GM23338 (cell line): ENCODE measurements at regions not wholly inside any gene's neighbourhood (a gene's known extent, or its start where the extent isn't known, plus 50 kb on each side); places are given as distances from the start of the nearest gene placed in this dataset.
A peak's percentile ranks its signal among the peaks of the same experiment; 100 is the strongest.
"Not testable (repeated sequence)": the region's sequence is repeated elsewhere in the genome, so short reads cannot be mapped to it uniquely, and the experiment has no call there.

Experiments
- ATAC-seq: fragments of 200-7000 bp; cut with Tn5 transposase; 3 replicates; pipeline ENCODE4 v1.9.1; 2020
- DNase-seq: peaks from one replicate; pipeline ENCODE4 v3.0.0-alpha.2; 2015; ENCODE audit warnings: low spot score
- H2AFZ ChIP-seq: fragments of 200-600 bp; sonication (generic); 2 replicates; pipeline ENCODE4 v1.8.0; 2016; ENCODE audit warnings: antibody characterized with exemption, mild to moderate bottlenecking, moderate library complexity
- H3F3A ChIP-seq: fragments of 200-600 bp; sonication (generic); replicated peaks from 2 replicates; pipeline ENCODE4 v1.8.0; 2017; ENCODE audit warnings: antibody characterized with exemption, mixed run types, low read depth
- H3K27ac ChIP-seq: fragments of 200-600 bp; sonication (generic); 2 replicates; pipeline ENCODE4 v1.6.1; 2016; ENCODE audit warnings: low read depth
- H3K27me3 ChIP-seq: fragments of 200-600 bp; sonication (generic); 2 replicates; pipeline ENCODE4 v1.8.0; 2016; ENCODE audit warnings: mild to moderate bottlenecking, mixed run types, moderate library complexity; ENCODE audit not compliant: insufficient read depth
- H3K36me3 ChIP-seq: fragments of 200-600 bp; sonication (generic); 2 replicates; pipeline ENCODE4 v1.8.0; 2016; ENCODE audit warnings: mild to moderate bottlenecking; ENCODE audit not compliant: insufficient read depth
- H3K4me1 ChIP-seq: fragments of 200-600 bp; sonication (generic); 2 replicates; pipeline ENCODE4 v1.8.0; 2016; ENCODE audit warnings: mild to moderate bottlenecking, moderate library complexity; ENCODE audit not compliant: insufficient read depth
- H3K4me2 ChIP-seq: fragments of 200-600 bp; sonication (generic); 2 replicates; pipeline ENCODE4 v1.7.1; 2017; ENCODE audit warnings: mixed run types
- H3K4me3 ChIP-seq: fragments of 200-600 bp; sonication (generic); 2 replicates; pipeline ENCODE4 v1.6.1; 2016; ENCODE audit warnings: mixed run types
- H3K79me2 ChIP-seq: fragments of 200-600 bp; sonication (generic); replicated peaks from 2 replicates; pipeline ENCODE4 v1.8.0; 2017; ENCODE audit warnings: mild to moderate bottlenecking; ENCODE audit not compliant: insufficient read depth
- H3K9me2 ChIP-seq: fragments of 200-600 bp; sonication (generic); 2 replicates; pipeline ENCODE4 v1.8.0; 2017; ENCODE audit not compliant: insufficient read depth
- H4K20me1 ChIP-seq: fragments of 200-600 bp; sonication (generic); replicated peaks from 2 replicates; pipeline ENCODE4 v1.8.0; 2017; ENCODE audit warnings: mild to moderate bottlenecking; ENCODE audit not compliant: insufficient read depth
- H3K27ac Mint-ChIP-seq: 2 replicates; pipeline ENCODE4 v1.8.0; 2020; ENCODE audit warnings: inconsistent platforms, mild to moderate bottlenecking, moderate library complexity, mixed read lengths
- H3K27me3 Mint-ChIP-seq: 3 replicates; pipeline ENCODE4 v1.8.0; 2022; ENCODE audit warnings: low read depth, mild to moderate bottlenecking, moderate library complexity, mixed read lengths, inconsistent platforms; ENCODE audit not compliant: insufficient read depth, poor library complexity
- H3K36me3 Mint-ChIP-seq: 3 replicates; pipeline ENCODE4 v1.8.0; 2021; ENCODE audit warnings: low read depth, mild to moderate bottlenecking, inconsistent platforms, moderate library complexity, mixed read lengths
- H3K4me1 Mint-ChIP-seq: 3 replicates; pipeline ENCODE4 v1.8.0; 2020; ENCODE audit warnings: mild to moderate bottlenecking, inconsistent platforms, mixed read lengths
- H3K4me3 Mint-ChIP-seq: 3 replicates; pipeline ENCODE4 v1.8.0; 2021; ENCODE audit warnings: moderate library complexity, mild to moderate bottlenecking, inconsistent platforms, mixed read lengths
- H3K9me3 Mint-ChIP-seq: 3 replicates; pipeline ENCODE4 v1.8.0; 2020; ENCODE audit warnings: moderate library complexity, mild to moderate bottlenecking, inconsistent platforms, mixed read lengths
- CREB1 ChIP-seq: fragments of 250-450 bp; sonication (Bioruptor Pico); IDR thresholded peaks from 2 replicates; pipeline ENCODE4 v1.5.0; 2020; ENCODE audit warnings: low read depth, mild to moderate bottlenecking, moderate library complexity
- EZH2 ChIP-seq: fragments of 200-600 bp; sonication (generic); IDR thresholded peaks from one replicate; pipeline ENCODE4 v1.8.0; 2017; ENCODE audit warnings: antibody characterized with exemption, mild to moderate bottlenecking, low read depth; ENCODE audit not compliant: unreplicated experiment
- EZH2phosphoT487 ChIP-seq: fragments of 200-600 bp; sonication (generic); IDR thresholded peaks from one replicate; pipeline ENCODE4 v1.8.1; 2018; ENCODE audit warnings: antibody characterized with exemption; ENCODE audit not compliant: unreplicated experiment
- JUNB ChIP-seq: IDR thresholded peaks from one replicate; pipeline ENCODE4 v1.6.1; 2016; ENCODE audit warnings: antibody characterized with exemption; ENCODE audit not compliant: unreplicated experiment
- NANOG ChIP-seq: IDR thresholded peaks from 2 replicates; pipeline ENCODE4 v1.6.1; 2016; ENCODE audit warnings: antibody characterized with exemption, borderline replicate concordance
- STAT1 ChIP-seq: IDR thresholded peaks from one replicate; pipeline ENCODE4 v1.6.1; 2016; ENCODE audit warnings: antibody characterized with exemption; ENCODE audit not compliant: unreplicated experiment
- ZNF114 ChIP-seq: fragments of 250-450 bp; sonication (Bioruptor Pico); IDR thresholded peaks from 2 replicates; pipeline ENCODE4 v1.5.0; 2020; ENCODE audit warnings: mild to moderate bottlenecking, moderate library complexity
- ZNF331 ChIP-seq: fragments of 250-450 bp; sonication (Bioruptor Pico); IDR thresholded peaks from 2 replicates; pipeline ENCODE4 v1.5.0; 2020; ENCODE audit warnings: low read depth, mild to moderate bottlenecking, moderate library complexity
- TF ChIP-seq, protein P1 (sequence below): IDR thresholded peaks from 2 replicates; pipeline ENCODE4 v1.6.1; 2016; ENCODE audit warnings: antibody characterized with exemption
- TF ChIP-seq, protein P2 (sequence below): IDR thresholded peaks from one replicate; pipeline ENCODE4 v1.6.1; 2018; ENCODE audit warnings: antibody characterized with exemption; ENCODE audit not compliant: unreplicated experiment
- TF ChIP-seq, protein P3 (sequence below), 2 experiments: fragments of 200-600 bp in 1 of 2; sonication (generic) in 1 of 2; conservative IDR thresholded peaks; 2 replicates each; pipeline versions ENCODE4 v1.5.1 to v1.6.1; 2016 to 2017; ENCODE audit warnings: antibody characterized with exemption in 2 of 2, low read depth in 2 of 2, mild to moderate bottlenecking in 2 of 2, moderate library complexity in 1 of 2

DNA sequence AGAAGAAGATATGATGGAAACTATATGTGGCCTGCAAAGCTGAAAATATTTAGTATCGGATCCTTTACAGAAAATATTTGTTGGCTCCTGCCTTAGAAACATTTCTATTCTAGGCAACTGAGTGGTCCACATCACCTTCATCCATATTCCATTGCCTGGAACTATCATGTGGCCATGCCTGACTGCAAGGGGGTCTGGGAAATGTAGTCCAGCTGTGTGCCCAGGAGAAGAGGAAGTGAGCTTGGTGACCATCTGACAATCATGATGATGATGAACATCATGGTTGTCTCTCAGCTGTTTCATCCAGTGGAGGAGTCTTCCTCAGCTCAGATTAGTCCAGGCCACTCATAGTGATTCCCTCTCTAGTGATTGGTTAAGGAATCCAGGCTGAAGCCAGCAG is 61.8 kb upstream of the IFNLR1 start:
- Histone ChIP-seq H3K9me2 (no peaks in the 10 kb centered on the region), H3K4me1 (no peaks in the 10 kb centered on the region), H2AFZ (peak overlapping the region; percentile 93), H3K4me2 (no peak overlapping the region), H3K36me3 (no peaks in the 10 kb centered on the region), H3K27ac (no peak overlapping the region), H3K27me3 (no peaks in the 10 kb centered on the region), H3K4me3 (no peak overlapping the region), H3K79me2 (no peaks in the 10 kb centered on the region), H4K20me1 (no peaks in the 10 kb centered on the region), H3F3A (no peaks in the 10 kb centered on the region)
- no peaks in the 10 kb centered on the region; the same call in 2 of the 3 replicates for H3K4me1 Mint-ChIP-seq
- H3K9me3 Mint-ChIP-seq, result no peaks in the 10 kb centered on the region
- DNase-seq (peak; percentile 28), ATAC-seq (peak; percentile 57; the same call in 2 of the 3 replicates)
- no peak overlapping the region for H3K4me3 Mint-ChIP-seq
- no peak overlapping the region for H3K27ac Mint-ChIP-seq
- no peak for TF ChIP-seq JUNB
- TF ChIP-seq, protein P1, sequence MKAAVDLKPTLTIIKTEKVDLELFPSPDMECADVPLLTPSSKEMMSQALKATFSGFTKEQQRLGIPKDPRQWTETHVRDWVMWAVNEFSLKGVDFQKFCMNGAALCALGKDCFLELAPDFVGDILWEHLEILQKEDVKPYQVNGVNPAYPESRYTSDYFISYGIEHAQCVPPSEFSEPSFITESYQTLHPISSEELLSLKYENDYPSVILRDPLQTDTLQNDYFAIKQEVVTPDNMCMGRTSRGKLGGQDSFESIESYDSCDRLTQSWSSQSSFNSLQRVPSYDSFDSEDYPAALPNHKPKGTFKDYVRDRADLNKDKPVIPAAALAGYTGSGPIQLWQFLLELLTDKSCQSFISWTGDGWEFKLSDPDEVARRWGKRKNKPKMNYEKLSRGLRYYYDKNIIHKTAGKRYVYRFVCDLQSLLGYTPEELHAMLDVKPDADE, result peak; percentile 56; the same call in 1 of the 2 replicates
- no peaks in the 10 kb centered on the region for H3K36me3 Mint-ChIP-seq
- H3K27me3 Mint-ChIP-seq, result peaks cover 10% of the 10 kb centered on the region

DNA sequence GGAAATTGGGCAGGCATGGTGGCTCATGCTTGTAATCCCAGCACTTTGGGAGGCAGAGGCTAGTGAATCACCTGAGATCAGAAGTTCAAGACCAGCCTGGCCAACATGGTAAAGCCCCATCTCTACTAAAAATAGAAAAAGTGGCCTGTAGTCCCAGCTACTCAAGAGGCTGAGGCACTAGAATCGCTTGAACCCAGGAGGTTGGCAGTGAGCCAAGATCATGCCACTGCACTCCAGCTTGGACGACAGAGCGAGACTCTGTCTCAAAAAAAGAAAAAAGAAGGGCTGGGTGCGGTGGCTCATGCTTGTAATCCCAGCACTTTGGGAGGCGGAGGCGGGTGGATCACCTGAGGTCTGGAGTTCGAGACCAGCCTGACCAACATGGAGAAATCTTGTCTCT is 60.2 kb upstream of the IFNLR1 start:
- not testable (repeated sequence) for H3K36me3 Mint-ChIP-seq, H2AFZ ChIP-seq, H3K27ac Mint-ChIP-seq, H3K36me3 ChIP-seq, H3K27me3 ChIP-seq, H3K4me2 ChIP-seq, H4K20me1 ChIP-seq, H3K27ac ChIP-seq, H3F3A ChIP-seq, H3K4me1 ChIP-seq, H3K4me3 ChIP-seq, H3K4me3 Mint-ChIP-seq, ATAC-seq, DNase-seq, H3K79me2 ChIP-seq, H3K4me1 Mint-ChIP-seq, H3K9me2 ChIP-seq, H3K9me3 Mint-ChIP-seq
- H3K27me3 Mint-ChIP-seq, result peaks cover 10% of the 10 kb centered on the region

DNA sequence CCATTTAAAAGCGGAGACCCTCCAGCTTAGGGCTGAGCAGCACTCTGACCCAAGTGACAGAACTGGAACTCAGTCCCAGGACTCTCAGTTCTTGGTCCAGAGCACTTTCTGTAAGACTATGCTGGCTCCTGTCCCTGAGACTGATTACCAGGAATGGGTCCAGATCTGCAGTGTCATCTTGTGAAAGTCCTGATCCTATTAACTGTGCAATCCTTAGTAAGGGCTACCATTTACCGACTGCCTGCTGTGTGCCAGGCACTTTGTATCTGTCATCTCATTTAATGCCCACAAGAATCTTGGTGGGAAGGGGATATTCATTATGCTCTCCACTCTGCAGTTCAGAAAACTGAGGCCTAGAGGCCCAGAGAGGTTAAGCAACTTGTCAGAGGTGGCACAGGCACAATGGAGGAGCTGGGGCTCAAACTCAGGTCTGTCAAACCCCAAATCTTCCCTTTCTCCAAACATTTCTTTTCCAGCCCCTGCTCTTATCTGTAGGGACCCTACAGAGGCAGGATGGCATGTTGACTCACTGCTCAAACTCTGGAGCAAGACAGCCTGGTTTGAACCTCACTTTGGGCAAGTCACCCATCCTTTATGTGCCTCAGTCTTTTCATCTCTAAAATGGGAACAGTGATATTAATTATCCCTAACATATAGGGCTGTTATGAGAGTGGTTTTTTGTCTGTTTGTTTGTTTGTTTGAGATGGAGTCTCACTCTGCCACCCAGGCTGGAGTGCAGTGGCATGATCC is 57.6 kb upstream of the IFNLR1 start:
- DNase-seq, result no peak
- Histone ChIP-seq H3F3A (no peaks in the 10 kb centered on the region), H3K79me2 (no peaks in the 10 kb centered on the region), H3K9me2 (no peaks in the 10 kb centered on the region), H4K20me1 (no peaks in the 10 kb centered on the region), H3K27ac (no peak overlapping the region), H3K4me2 (no peak overlapping the region), H2AFZ (no peak overlapping the region), H3K4me1 (no peaks in the 10 kb centered on the region), H3K4me3 (no peak overlapping the region), H3K36me3 (no peaks in the 10 kb centered on the region), H3K27me3 (no peaks in the 10 kb centered on the region)
- Mint-ChIP-seq H3K4me1 (no peaks in the 10 kb centered on the region; the same call in 2 of the 3 replicates), H3K27me3 (peaks cover 5% of the 10 kb centered on the region), H3K27ac (no peak overlapping the region), H3K36me3 (no peaks in the 10 kb centered on the region), H3K4me3 (no peak overlapping the region), H3K9me3 (no peaks in the 10 kb centered on the region)
- ATAC-seq, result no peak
- no peak for TF ChIP-seq EZH2phosphoT487
- TF ChIP-seq, protein P2, sequence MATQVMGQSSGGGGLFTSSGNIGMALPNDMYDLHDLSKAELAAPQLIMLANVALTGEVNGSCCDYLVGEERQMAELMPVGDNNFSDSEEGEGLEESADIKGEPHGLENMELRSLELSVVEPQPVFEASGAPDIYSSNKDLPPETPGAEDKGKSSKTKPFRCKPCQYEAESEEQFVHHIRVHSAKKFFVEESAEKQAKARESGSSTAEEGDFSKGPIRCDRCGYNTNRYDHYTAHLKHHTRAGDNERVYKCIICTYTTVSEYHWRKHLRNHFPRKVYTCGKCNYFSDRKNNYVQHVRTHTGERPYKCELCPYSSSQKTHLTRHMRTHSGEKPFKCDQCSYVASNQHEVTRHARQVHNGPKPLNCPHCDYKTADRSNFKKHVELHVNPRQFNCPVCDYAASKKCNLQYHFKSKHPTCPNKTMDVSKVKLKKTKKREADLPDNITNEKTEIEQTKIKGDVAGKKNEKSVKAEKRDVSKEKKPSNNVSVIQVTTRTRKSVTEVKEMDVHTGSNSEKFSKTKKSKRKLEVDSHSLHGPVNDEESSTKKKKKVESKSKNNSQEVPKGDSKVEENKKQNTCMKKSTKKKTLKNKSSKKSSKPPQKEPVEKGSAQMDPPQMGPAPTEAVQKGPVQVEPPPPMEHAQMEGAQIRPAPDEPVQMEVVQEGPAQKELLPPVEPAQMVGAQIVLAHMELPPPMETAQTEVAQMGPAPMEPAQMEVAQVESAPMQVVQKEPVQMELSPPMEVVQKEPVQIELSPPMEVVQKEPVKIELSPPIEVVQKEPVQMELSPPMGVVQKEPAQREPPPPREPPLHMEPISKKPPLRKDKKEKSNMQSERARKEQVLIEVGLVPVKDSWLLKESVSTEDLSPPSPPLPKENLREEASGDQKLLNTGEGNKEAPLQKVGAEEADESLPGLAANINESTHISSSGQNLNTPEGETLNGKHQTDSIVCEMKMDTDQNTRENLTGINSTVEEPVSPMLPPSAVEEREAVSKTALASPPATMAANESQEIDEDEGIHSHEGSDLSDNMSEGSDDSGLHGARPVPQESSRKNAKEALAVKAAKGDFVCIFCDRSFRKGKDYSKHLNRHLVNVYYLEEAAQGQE, result no peak
- TF ChIP-seq, protein P1, result no peak
- TF ChIP-seq, protein P3, sequence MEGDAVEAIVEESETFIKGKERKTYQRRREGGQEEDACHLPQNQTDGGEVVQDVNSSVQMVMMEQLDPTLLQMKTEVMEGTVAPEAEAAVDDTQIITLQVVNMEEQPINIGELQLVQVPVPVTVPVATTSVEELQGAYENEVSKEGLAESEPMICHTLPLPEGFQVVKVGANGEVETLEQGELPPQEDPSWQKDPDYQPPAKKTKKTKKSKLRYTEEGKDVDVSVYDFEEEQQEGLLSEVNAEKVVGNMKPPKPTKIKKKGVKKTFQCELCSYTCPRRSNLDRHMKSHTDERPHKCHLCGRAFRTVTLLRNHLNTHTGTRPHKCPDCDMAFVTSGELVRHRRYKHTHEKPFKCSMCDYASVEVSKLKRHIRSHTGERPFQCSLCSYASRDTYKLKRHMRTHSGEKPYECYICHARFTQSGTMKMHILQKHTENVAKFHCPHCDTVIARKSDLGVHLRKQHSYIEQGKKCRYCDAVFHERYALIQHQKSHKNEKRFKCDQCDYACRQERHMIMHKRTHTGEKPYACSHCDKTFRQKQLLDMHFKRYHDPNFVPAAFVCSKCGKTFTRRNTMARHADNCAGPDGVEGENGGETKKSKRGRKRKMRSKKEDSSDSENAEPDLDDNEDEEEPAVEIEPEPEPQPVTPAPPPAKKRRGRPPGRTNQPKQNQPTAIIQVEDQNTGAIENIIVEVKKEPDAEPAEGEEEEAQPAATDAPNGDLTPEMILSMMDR (conservative IDR thresholded peaks at IDR 0.05; ENCODE audit: low read depth in 2 of 2), result no peak
- no peak for TF ChIP-seq ZNF114 (CRISPR knock-in tag)
- no peak for TF ChIP-seq ZNF331
- no peak for TF ChIP-seq CREB1
- TF ChIP-seq EZH2, result no peak
- no peak for TF ChIP-seq STAT1
- no peak for TF ChIP-seq NANOG
